ENCODE measurements at regions not wholly inside any gene's neighbourhood (a gene's known extent, or its start where the extent isn't known, plus 50 kb on each side); places are given as distances from the start of the nearest gene placed in this dataset.

GRCh38 chr4:185925910-185926360 is 113.9 kb upstream of the SORBS2 start:
- DNase-seq = no peak

DNA sequence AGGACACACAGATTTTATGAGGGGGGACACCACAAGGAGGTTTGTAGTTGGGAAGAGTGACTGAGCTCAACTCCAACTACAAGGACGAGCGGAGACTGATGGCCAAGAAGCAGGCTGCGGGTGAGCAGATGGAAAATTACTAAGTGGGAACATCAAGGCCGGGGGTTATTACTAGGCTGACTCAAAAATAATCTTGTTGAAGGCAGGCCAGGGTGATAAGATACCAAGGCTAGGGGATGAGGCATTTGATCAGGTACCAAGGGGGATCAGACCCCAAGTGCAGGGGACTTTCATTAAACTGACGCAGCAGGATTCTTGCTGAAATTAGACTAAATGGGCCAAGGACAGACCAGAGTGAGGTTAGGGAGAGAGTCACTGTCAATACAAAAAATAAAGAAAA is 119.4 kb upstream of the SORBS2 start:
- no peak for DNase-seq

GRCh38 chr4:185931986-185932385 is 120.0 kb upstream of the SORBS2 start:
- no peak for DNase-seq

- DNase-seq = no peak
Measured at GRCh38 chr4:185932491-185932890, 120.5 kb upstream of the SORBS2 start.

DNA sequence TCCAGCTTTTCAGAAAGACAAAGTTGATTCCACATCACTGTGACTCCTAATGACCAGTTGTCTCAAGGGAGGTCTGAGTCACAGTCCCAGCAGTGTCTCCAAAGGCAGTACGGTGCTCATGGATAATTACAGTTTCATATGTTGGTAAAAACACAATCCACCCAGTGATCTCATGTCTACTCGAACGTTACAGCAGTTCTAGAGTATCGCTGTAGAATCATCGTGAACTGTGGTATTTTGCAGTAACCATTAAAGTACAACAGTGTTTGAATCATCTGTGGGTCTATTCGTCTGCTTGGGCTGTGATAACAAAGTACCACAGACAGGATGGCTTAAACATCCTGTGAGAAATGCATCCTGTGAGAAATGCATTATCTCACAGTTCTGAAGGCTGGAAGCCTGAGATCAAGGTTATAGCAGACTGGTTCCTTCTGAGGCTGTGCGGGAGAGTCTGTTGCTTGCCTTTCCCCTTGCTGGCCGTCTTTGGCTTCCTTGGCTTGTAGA is 121.1 kb upstream of the SORBS2 start:
- DNase-seq = no peak

- no peak for DNase-seq
Measured at GRCh38 chr4:185936650-185937376, 124.8 kb upstream of the SORBS2 start.

- DNase-seq = no peak
Measured at GRCh38 chr4:185938654-185939053, 126.7 kb upstream of the SORBS2 start.

DNA sequence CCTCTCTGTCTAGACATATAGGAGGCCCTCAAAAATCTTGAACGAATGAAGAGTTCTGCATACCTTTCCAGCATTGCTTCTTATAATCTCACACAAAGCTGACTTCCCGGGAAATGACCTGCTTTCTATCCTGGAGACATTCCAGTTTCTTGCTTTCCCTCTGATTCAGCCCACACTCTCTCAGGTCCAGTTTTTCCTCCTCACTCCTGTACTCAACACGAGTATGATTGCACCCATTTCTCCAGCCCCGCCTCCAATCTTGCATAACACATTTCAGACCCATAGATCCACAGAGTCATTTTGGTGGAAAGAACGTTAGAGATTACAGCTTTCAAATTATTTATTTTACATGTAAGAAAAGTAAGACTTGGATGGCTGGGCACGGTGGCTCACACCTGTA is 127.5 kb upstream of the TLR3 start:
- DNase-seq = no peak

DNA sequence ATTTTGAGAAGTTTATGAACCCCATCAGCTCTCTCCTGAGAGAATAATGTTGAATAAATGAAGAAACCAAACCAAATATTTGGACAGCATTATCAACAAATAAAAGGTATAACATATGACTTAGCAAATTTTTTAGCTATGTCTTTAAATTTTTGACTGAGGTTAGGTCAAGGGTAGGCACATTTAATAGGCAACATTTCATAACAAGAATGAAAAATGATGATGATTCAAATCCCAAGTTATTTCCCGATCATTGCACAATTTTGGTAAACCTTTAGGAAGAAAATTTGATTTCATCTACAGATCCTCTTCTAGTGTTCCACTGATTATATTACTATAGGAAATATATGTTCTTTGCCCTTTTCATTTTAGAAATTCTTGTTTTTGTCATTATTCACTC is 123.7 kb upstream of the TLR3 start:
- DNase-seq = no peak

GRCh38 chr4:185945906-185946305 is 123.0 kb upstream of the TLR3 start:
- DNase-seq = no peak

DNA sequence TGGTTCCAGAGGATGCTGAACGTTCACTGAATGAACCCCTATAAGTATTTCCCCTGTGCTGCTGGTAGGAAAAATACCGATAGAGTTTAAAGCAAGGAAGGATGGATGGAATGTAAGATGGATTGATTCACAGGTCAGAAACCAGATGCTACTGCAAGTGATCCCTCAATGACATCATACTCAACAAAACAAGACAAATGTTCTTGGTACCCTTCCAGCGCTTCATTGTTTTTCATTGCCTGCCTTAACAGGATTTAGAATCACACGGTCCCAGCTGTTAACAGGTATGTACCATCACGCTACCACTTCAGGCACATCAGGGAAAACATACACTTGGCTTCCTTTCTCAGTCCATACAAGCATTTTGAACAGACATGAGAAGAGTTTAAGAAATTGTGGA is 118.1 kb upstream of the TLR3 start:
- DNase-seq = no peak

- no peak for DNase-seq
Measured at GRCh38 chr4:185955151-185955770, 113.7 kb upstream of the TLR3 start.

DNA sequence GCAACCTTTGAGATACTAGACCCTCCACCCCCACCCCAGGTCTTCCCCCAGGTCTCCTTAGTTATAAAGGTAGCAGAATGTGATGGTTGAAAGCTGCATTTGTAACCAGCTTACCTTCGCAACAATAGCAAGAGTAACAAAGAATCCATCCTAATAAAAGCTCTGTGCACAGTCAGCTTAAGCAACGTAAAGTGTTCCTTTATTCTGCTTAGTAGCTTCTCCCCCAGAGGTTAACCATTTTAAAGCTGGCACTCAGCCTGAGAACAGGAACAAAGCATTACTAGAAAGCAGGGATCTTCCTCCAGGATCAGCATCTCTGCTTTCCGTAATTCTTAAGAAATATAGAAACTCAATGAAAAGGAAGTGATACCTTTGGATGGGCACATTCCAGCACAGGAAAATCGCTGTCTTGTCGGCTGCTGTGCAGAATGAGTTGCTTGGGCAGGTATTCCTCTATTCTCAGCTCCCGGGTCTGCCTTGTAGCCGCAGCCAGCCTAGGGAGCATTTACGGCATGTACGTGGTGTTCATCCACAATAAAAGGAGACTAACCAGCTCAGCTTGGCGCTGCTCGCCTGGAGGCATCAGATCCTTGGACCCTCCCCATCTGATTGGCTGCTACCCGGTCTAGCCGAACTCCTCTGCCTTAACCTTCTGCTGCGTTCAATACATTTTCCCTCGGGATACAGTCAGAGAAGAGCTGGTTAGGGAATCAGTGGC is 113.0 kb upstream of the TLR3 start:
- no peak for DNase-seq

GRCh38 chr4:185956544-185956940 is 112.4 kb upstream of the TLR3 start:
- DNase-seq = no peak

DNA sequence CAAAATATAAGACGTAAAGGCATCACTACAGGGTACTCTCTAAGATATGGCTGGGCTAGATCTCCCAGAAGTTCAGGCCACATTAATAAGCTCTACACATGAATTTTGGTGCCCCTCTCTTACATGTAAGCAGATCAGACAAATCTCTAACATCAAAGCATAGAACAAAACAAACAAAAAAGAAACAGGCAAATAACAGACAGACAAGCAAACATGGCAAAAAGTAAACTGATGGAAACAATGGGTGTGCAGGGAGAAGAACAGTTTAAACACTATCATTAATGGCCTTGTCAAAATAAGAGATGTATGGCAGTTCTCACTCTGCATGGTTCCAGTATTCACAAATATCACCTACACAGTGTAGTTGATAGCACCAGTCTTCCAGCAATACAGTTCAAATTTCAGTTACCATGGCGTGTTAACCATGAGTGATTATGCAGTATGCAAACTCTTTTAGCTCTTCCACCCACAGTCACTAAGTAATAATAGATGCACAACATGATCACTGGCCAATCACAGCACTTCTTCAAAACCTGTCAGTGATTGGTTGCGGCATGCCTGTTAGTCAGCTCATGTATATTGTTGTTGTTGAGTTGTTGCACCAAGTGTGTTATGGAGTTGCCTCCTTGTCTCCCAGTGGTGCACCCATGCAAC is 110.7 kb upstream of the TLR3 start:
- DNase-seq = no peak

DNA sequence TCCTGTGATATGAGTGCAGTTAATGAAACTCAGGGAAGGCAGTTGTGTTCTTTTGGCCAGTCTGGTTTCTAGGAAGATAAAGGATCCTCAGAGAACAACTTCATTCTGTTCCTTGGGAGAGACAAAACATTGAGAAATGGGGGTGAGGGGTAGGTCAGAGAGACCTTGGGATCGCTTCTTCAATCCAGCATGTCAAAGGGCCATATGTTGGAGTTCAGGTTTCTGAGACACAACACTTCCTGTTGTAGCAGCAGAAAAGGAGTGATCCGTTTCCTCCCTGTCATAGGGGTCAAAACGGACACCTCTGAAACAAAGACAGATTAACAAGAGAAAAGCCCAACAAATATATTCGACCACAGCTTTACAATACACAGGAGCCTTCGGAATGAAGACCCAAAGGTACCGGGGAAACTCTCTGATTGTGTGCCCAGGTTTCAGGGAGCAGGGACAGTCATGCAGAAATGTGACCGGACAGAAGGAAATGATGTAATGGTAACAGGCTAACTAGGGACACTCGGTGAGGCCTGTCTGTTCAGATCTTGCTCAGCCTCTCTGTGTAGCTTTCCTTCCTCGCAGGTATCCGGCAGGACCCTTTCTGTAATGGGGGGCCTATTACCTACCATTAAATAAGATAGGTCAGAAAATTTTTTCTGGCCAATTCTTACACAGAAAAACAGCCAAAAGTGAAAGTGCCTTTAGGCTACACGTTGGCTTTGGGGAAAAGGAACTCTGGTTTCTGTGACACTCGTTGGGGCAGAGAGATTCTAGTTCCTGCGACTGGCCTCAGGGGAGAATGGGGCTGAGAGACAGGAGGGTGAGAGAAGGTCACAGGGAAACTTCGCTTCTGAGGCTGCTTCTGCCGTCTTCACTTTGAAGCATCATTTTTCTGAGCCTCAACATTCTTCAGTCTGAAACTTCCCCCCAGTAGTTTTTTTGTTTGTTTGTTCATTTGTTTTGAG is 103.3 kb upstream of the TLR3 start:
- no peak for DNase-seq

GRCh38 chr4:185966549-185966948 is 102.4 kb upstream of the TLR3 start:
- no peak for DNase-seq

GRCh38 chr4:185966997-185967775 is 101.8 kb upstream of the TLR3 start:
- no peak for DNase-seq

DNA sequence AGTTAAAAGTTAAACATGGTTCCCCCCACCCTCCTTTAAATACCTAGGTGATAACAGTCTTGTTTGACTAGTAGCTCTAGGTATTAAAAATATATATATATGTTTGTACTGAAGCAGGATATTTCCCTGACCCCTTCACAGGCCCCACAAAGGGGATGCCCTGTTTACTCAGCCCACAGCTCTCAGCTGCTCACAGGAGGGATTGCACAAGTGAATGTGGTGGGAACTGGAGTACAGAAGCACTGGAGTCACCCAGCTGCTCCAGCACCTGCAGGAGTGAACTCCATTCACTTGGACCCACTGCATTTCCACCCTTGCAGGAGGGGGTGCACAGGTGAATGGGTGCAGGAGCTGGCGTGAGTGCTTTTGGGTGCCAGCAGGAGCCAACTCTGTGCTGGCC is 99.3 kb upstream of the TLR3 start:
- no peak for DNase-seq

DNA sequence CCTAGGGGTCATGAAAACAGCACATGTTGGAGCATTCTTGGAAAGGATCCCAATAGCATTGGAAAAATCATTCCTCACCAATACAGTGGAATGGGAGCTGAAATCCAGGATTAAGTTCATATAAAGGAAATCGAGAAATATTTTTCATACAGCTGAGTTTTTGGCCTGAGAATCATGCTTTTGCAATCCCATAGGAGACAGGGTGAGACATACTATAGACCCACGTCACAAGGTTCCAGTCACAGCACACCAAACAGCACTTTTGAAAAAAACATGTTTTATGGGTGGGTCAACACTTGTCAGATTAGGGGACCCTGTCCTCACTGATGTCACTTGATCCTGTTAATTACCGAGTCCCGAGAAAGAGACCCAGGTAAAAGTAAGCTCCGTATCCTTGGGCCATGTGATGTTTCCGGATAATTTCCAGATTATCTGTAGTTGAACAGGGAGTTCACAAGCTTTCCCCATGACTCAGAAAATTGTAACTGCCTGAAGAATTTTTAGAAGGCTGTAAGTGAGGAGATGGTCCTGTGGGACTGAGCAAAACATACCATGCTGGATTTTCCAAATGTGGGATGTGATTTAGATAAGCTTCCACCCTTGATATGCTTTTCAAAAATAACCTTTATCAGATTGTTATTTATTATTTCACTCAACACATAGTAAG is 80.9 kb upstream of the TLR3 start:
- DNase-seq = no peak
